K562 (cell line): ENCODE measurements at regions not wholly inside any gene's neighbourhood (a gene's known extent, or its start where the extent isn't known, plus 50 kb on each side); places are given as distances from the start of the nearest gene placed in this dataset.

Experiments
- ATAC-seq: fragments of 200-7000 bp; cut with Tn5 transposase; 3 replicates; pipeline ENCODE4 v1.9.1; 2020; ENCODE audit warnings: moderate library complexity
- BruUV-seq: library from RNA; stranded (reverse); fragments of 400-500 nt; replicated peaks from 2 replicates; lab custom pipeline; 2021; lab: Mats Ljungman, UMichigan
- CTCF ChIA-PET: fragments of 300-600 bp; formaldehyde crosslinking; extraction: SDS; loops from one replicate; lab custom pipeline; 2021; ENCODE audit warnings: low intra/inter-chr PET ratio; lab: Yijun Ruan, JAX
- POLR2A ChIA-PET: fragments of 300-600, 350-650 bp; sonication (Branson Sonifier 250); formaldehyde crosslinking; extraction: SDS; loops from one replicate; lab custom pipeline; 2021; ENCODE audit warnings: antibody characterized with exemption, inconsistent platforms; lab: Yijun Ruan, JAX
- DNase-seq, 4 experiments: peaks; one replicate each; pipeline versions ENCODE4 v3.0.0 to v3.0.0-alpha.2; 2011 to 2018; ENCODE audit warnings: low spot score in 3 of 4, mixed read lengths in 3 of 4; ENCODE audit errors: extremely low read depth in 1 of 4
- FAIRE-seq: peaks from 2 replicates; lab custom pipeline; 2011; peaks lifted over from hg19 to GRCh38; lab: Jason Lieb, UNC
- H2AFZ ChIP-seq: 2 replicates; pipeline ENCODE4 v1.6.0; 2011; ENCODE audit warnings: low read depth, low read length, control low read depth, inconsistent platforms
- H3K27ac ChIP-seq: fragments of 200-600 bp; 3 replicates; pipeline ENCODE4 v1.8.0; 2011; ENCODE audit warnings: low read depth, mild to moderate bottlenecking, control low read depth, inconsistent platforms, low read length, moderate library complexity, mixed read lengths; ENCODE audit errors: extremely low read depth
- H3K27me3 ChIP-seq, 2 experiments: fragments of 300-600 bp in 1 of 2; 2 replicates in 1 of 2; 3 replicates in 1 of 2; pipeline versions ENCODE4 v1.6.0 to v1.8.0; 2011; ENCODE audit warnings: inconsistent platforms in 2 of 2, low read length in 2 of 2, mild to moderate bottlenecking in 1 of 2, mixed read lengths in 1 of 2, moderate library complexity in 1 of 2; ENCODE audit not compliant: control insufficient read depth in 2 of 2, insufficient read depth in 2 of 2
- H3K36me3 ChIP-seq: fragments of 300-600 bp; 3 replicates; pipeline ENCODE4 v1.8.0; 2011; ENCODE audit warnings: mild to moderate bottlenecking, low read length, inconsistent platforms; ENCODE audit not compliant: control insufficient read depth, insufficient read depth
- H3K4me1 ChIP-seq, 2 experiments: fragments of 200-600 bp in 1 of 2; replicated peaks in 1 of 2; 2 replicates in 1 of 2; 3 replicates in 1 of 2; pipeline versions ENCODE4 v1.5.1 to v1.8.0; 2011; ENCODE audit warnings: inconsistent platforms in 2 of 2, low read length in 2 of 2, mild to moderate bottlenecking in 1 of 2, mixed read lengths in 1 of 2, moderate library complexity in 1 of 2; ENCODE audit not compliant: control insufficient read depth in 2 of 2, insufficient read depth in 2 of 2
- H3K4me2 ChIP-seq: 2 replicates; pipeline ENCODE4 v1.6.1; 2011; ENCODE audit warnings: low read length, control low read depth, inconsistent platforms, mixed read lengths; ENCODE audit not compliant: insufficient read depth
- H3K4me3 ChIP-seq: fragments of 200-600 bp; sonication (generic), shearing (Covaris generic); 2 replicates; pipeline ENCODE4 v1.5.1; 2016; ENCODE audit warnings: control low read depth, inconsistent platforms
- H3K79me2 ChIP-seq: fragments of 200-600 bp; 3 replicates; pipeline ENCODE4 v1.8.0; 2011; ENCODE audit warnings: low read length, inconsistent platforms; ENCODE audit not compliant: control insufficient read depth, insufficient read depth
- H3K9ac ChIP-seq, 2 experiments: 2 replicates each; pipeline versions ENCODE4 v1.6.0 to v1.6.1; 2011; ENCODE audit warnings: low read depth in 2 of 2, low read length in 2 of 2, control low read depth in 1 of 2, inconsistent platforms in 1 of 2, mild to moderate bottlenecking in 1 of 2, mixed read lengths in 1 of 2; ENCODE audit not compliant: insufficient read depth in 1 of 2
- H3K9me1 ChIP-seq: one replicate; pipeline ENCODE4 v1.6.0; 2011; ENCODE audit warnings: inconsistent platforms, mild to moderate bottlenecking, low read length, moderate library complexity; ENCODE audit not compliant: control insufficient read depth, insufficient read depth
- H3K9me3 ChIP-seq: replicated peaks from 2 replicates; pipeline ENCODE4 v1.5.1; 2011; ENCODE audit warnings: low read depth, low read length, inconsistent platforms; ENCODE audit not compliant: control insufficient read depth, insufficient read depth
- H4K20me1 ChIP-seq: replicated peaks from 2 replicates; pipeline ENCODE4 v1.6.1; 2011; ENCODE audit warnings: low read length, inconsistent platforms, mixed read lengths; ENCODE audit not compliant: control insufficient read depth, insufficient read depth
- BCL6 ChIP-seq: fragments of 250-450 bp; sonication (Bioruptor Pico); IDR thresholded peaks from 2 replicates; pipeline ENCODE4 v1.4.0; 2020
- ETV6 ChIP-seq, 3 experiments: fragments of 150-350 bp in 1 of 3; sonication (generic) in 1 of 3; formaldehyde crosslinking in 1 of 3; IDR thresholded peaks; 2 replicates each; pipeline versions ENCODE4 v1.6.1 to v1.8.0; 2014 to 2022; ENCODE audit warnings: borderline replicate concordance in 2 of 3, low read depth in 2 of 3, antibody characterized with exemption in 1 of 3, low read length in 1 of 3, mild to moderate bottlenecking in 1 of 3, missing genetic modification reagents in 1 of 3
- FOSL1 ChIP-seq: fragments of 200-800 bp; sonication (Bioruptor generic); conservative IDR thresholded peaks from 2 replicates; pipeline ENCODE4 v1.6.1; 2016; ENCODE audit warnings: missing genetic modification characterization, missing compliant biosample characterization
- PTRF ChIP-seq: fragments of 450-650 bp; IDR thresholded peaks from 2 replicates; pipeline ENCODE4 v1.6.1; 2016; ENCODE audit warnings: mild to moderate bottlenecking, missing genetic modification characterization, missing compliant biosample characterization
- RNF2 ChIP-seq: sonication (generic); IDR thresholded peaks from 2 replicates; pipeline ENCODE4 v1.6.1; 2016
- TGIF2 ChIP-seq: sonication (generic); formaldehyde crosslinking; IDR thresholded peaks from 2 replicates; pipeline ENCODE4 v1.8.1; 2022; ENCODE audit warnings: mild to moderate bottlenecking, missing genetic modification reagents, moderate library complexity
- TRIM28 ChIP-seq: fragments of 450-650 bp; IDR thresholded peaks from 2 replicates; pipeline ENCODE4 v1.6.1; 2017
- ZBTB40 ChIP-seq, 2 experiments: fragments of 450-650 bp in 1 of 2; sonication (generic) in 1 of 2; formaldehyde crosslinking in 1 of 2; IDR thresholded peaks; 2 replicates each; pipeline versions ENCODE4 v1.7.1 to v1.9.0; 2016 to 2022; ENCODE audit warnings: inconsistent platforms in 1 of 2, mild to moderate bottlenecking in 1 of 2, missing genetic modification reagents in 1 of 2
- ZNF24 ChIP-seq: fragments of 450-650 bp; IDR thresholded peaks from 2 replicates; pipeline ENCODE4 v1.6.1; 2016
- WGBS: fragments of 100-300 bp; shearing (Covaris generic); methylation state at CpG from one replicate; pipeline ENCODE4 v1.1.6; 2016; ENCODE audit warnings: low coverage, mixed read lengths; ENCODE audit not compliant: insufficient coverage; ENCODE audit errors: missing lambda C conversion rate; 5-methylcytosine and 5-hydroxymethylcytosine counted together
- in situ Hi-C: fragments of 300-500 bp; cut with MboI; formaldehyde crosslinking; loops from 4 replicates; pipeline ENCODE4 v1.15.0; 2018; ENCODE audit warnings: inconsistent platforms, mixed read lengths
- intact Hi-C: fragments of 100-400 bp; cut with micrococcal nuclease; formaldehyde crosslinking; loops from 2 replicates; pipeline ENCODE4 v1.14.2; 2022

- FAIRE-seq (no peak), ATAC-seq (no peak), DNase-seq (no peak)
- TF ChIP-seq PTRF (no peak), ZBTB40 (IDR thresholded peaks at IDR 0.05) (no peak), ZBTB40 (CRISPR knock-in tag; IDR thresholded peaks at IDR 0.05) (no peak), BCL6 (CRISPR knock-in tag) (no peak), FOSL1 (tag) (no peak), TGIF2 (CRISPR knock-in tag) (no peak), RNF2 (no peak), ZNF24 (no peak), ETV6 (IDR thresholded peaks at IDR 0.05; ENCODE audit: borderline replicate concordance in 1 of 2, low read depth in 2 of 2, low read length in 1 of 2) (no peak), ETV6 (CRISPR knock-in tag; IDR thresholded peaks at IDR 0.05; ENCODE audit: borderline replicate concordance) (no peak), TRIM28 (no peak)
- in situ Hi-C loops: no loop called here
- Histone ChIP-seq H3K9ac (no peak overlapping the region), H3K4me2 (no peak overlapping the region), H3K9me1 (no peaks in the 10 kb centered on the region), H3K4me1 (no peaks in the 10 kb centered on the region), H3K27me3 (no peaks in the 10 kb centered on the region), H4K20me1 (no peaks in the 10 kb centered on the region), H2AFZ (no peak overlapping the region), H3K9me3 (no peaks in the 10 kb centered on the region), H3K36me3 (no peaks in the 10 kb centered on the region), H3K4me3 (no peak overlapping the region), H3K27ac (no peak overlapping the region), H3K79me2 (no peaks in the 10 kb centered on the region)
- intact Hi-C loops: no loop called here
- CTCF ChIA-PET: no interaction called here
- no TSS peak for BruUV-seq
- POLR2A ChIA-PET: no interaction called here
- 0% methylated on average over 3 of the region's 3 CpGs for whole genome bisulfite sequencing
These were observed 163.5 kb upstream of the EMCN start for GRCh38 chr4:100681289-100681688.
